ENCODE measurements at regions not wholly inside any gene's neighbourhood (a gene's known extent, or its start where the extent isn't known, plus 50 kb on each side); places are given as distances from the start of the nearest gene placed in this dataset.
A peak's percentile ranks its signal among the peaks of the same experiment; 100 is the strongest.

GRCh38 chr9:22683700-22684075 lies 237.1 kb downstream of the DMRTA1 start:
- Mint-ChIP-seq H3K9me3 (ENCODE audit: unreplicated experiment) (no peaks in the 10 kb centered on the region), H3K36me3 (ENCODE audit: low read depth, unreplicated experiment) (no peaks in the 10 kb centered on the region), H3K27me3 (ENCODE audit: unreplicated experiment) (no peaks in the 10 kb centered on the region), H3K4me3 (ENCODE audit: unreplicated experiment) (no peak overlapping the region), H3K27ac (ENCODE audit: unreplicated experiment) (no peak overlapping the region), H3K4me1 (ENCODE audit: unreplicated experiment) (peaks cover 9% of the 10 kb centered on the region)
- no peak for TF ChIP-seq CTCF (IDR thresholded peaks at IDR 0.05; ENCODE audit: unreplicated experiment)
- DNase-seq (ENCODE audit: low spot score): no peak

- no peaks in the 10 kb centered on the region for H3K9me3 Mint-ChIP-seq (ENCODE audit: unreplicated experiment)
- no peak overlapping the region for H3K4me3 Mint-ChIP-seq (ENCODE audit: unreplicated experiment)
- no peak overlapping the region for H3K27ac Mint-ChIP-seq (ENCODE audit: unreplicated experiment)
- peaks cover 4% of the 10 kb centered on the region for H3K4me1 Mint-ChIP-seq (ENCODE audit: unreplicated experiment)
- no peak for DNase-seq (ENCODE audit: low spot score)
- TF ChIP-seq CTCF (IDR thresholded peaks at IDR 0.05; ENCODE audit: unreplicated experiment): no peak
- H3K27me3 Mint-ChIP-seq (ENCODE audit: unreplicated experiment): no peaks in the 10 kb centered on the region
- no peaks in the 10 kb centered on the region for H3K36me3 Mint-ChIP-seq (ENCODE audit: low read depth, unreplicated experiment)
Measured at GRCh38 chr9:22693156-22693555, 246.5 kb downstream of the DMRTA1 start.

- no peak for DNase-seq (ENCODE audit: low spot score)
- no peaks in the 10 kb centered on the region for H3K9me3 Mint-ChIP-seq (ENCODE audit: unreplicated experiment)
- no peak for TF ChIP-seq CTCF (IDR thresholded peaks at IDR 0.05; ENCODE audit: unreplicated experiment)
- no peaks in the 10 kb centered on the region for H3K27me3 Mint-ChIP-seq (ENCODE audit: unreplicated experiment)
- no peak overlapping the region for H3K4me3 Mint-ChIP-seq (ENCODE audit: unreplicated experiment)
- H3K36me3 Mint-ChIP-seq (ENCODE audit: low read depth, unreplicated experiment): no peaks in the 10 kb centered on the region
- H3K4me1 Mint-ChIP-seq (ENCODE audit: unreplicated experiment): peaks cover 4% of the 10 kb centered on the region
- no peak overlapping the region for H3K27ac Mint-ChIP-seq (ENCODE audit: unreplicated experiment)
Measured at GRCh38 chr9:22700171-22700570, 253.5 kb downstream of the DMRTA1 start.

GRCh38 chr9:22718653-22719052 lies 272.0 kb downstream of the DMRTA1 start:
- TF ChIP-seq CTCF (IDR thresholded peaks at IDR 0.05; ENCODE audit: unreplicated experiment): peak; percentile 51
- Mint-ChIP-seq H3K27me3 (ENCODE audit: unreplicated experiment) (no peaks in the 10 kb centered on the region), H3K36me3 (ENCODE audit: low read depth, unreplicated experiment) (no peaks in the 10 kb centered on the region), H3K27ac (ENCODE audit: unreplicated experiment) (no peak overlapping the region), H3K9me3 (ENCODE audit: unreplicated experiment) (peaks cover 4% of the 10 kb centered on the region), H3K4me1 (ENCODE audit: unreplicated experiment) (no peaks in the 10 kb centered on the region), H3K4me3 (ENCODE audit: unreplicated experiment) (no peak overlapping the region)
- no peak for DNase-seq (ENCODE audit: low spot score)

GRCh38 chr9:22722492-22722891 lies 275.9 kb downstream of the DMRTA1 start:
- H3K27me3 Mint-ChIP-seq (ENCODE audit: unreplicated experiment): no peaks in the 10 kb centered on the region
- H3K4me1 Mint-ChIP-seq (ENCODE audit: unreplicated experiment): no peaks in the 10 kb centered on the region
- no peak for TF ChIP-seq CTCF (IDR thresholded peaks at IDR 0.05; ENCODE audit: unreplicated experiment)

More at GRCh38 chr9:22722492-22722891, 275.9 kb downstream of the DMRTA1 start:
- H3K9me3 Mint-ChIP-seq (ENCODE audit: unreplicated experiment): no peaks in the 10 kb centered on the region
- no peak overlapping the region for H3K4me3 Mint-ChIP-seq (ENCODE audit: unreplicated experiment)
- DNase-seq (ENCODE audit: low spot score): no peak
- no peaks in the 10 kb centered on the region for H3K36me3 Mint-ChIP-seq (ENCODE audit: low read depth, unreplicated experiment)
- H3K27ac Mint-ChIP-seq (ENCODE audit: unreplicated experiment): no peak overlapping the region

All from endothelial cell (in vitro differentiated cells).